Stimulated activated CD4-positive, alpha-beta T cell treated with anti-CD3 and anti-CD28 coated beads, Interleukin-2, amount 100 ng/mL, for 4 hours (primary cell): ENCODE measurements at regions not wholly inside any gene's neighbourhood (a gene's known extent, or its start where the extent isn't known, plus 50 kb on each side); places are given as distances from the start of the nearest gene placed in this dataset.
"Not testable (repeated sequence)": the region's sequence is repeated elsewhere in the genome, so short reads cannot be mapped to it uniquely, and the experiment has no call there.

Experiments used
- DNase-seq: peaks from one replicate; pipeline ENCODE4 v3.0.0-alpha.2; 2020; ENCODE audit warnings: low read depth

DNA sequence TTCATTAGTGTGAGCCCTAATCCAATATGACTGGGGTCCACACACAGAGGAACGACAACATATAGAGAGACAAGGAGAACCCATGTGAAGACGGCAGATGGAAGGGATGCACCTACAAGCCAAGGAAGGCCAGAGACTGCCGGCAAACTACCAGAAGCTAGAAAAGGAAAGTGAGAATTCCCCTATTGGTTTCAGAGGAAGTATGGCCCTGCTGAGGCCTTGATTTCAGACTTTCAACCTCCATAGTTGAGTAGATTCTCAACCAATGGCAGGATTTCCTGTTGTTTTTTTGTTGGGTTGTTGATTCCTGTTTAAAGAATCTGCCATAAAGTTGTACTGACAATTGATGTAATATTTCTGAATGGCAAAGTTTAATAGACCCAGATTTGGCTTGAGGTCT lies 241.5 kb downstream of the SATB2 start:
- DNase-seq: no peak

DNA sequence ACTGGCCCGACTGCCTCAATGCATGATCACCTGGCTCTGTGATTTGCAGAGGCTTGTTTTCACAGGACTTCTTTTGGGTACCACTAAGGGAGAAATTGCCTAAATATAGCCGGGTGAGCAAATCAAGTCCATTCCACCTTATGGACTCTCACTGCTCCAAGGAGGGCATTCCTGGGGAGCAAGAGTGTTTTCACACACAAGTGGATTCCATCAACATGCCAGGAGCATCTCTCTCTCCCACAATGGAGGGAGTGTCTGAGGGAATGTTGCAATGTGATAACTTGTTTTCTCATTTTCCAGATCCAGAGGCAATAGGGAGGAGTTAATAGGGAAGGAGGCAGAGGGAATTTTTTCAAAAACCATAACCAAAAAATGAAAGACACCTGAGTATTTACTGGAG lies 250.7 kb downstream of the SATB2 start:
- DNase-seq: no peak

- no peak for DNase-seq
Measured at GRCh38 chr2:199206536-199206935, 251.2 kb downstream of the SATB2 start.

- DNase-seq: no peak
Measured at GRCh38 chr2:199202964-199203363, 254.8 kb downstream of the SATB2 start.

- no peak for DNase-seq
Measured at GRCh38 chr2:199201539-199201938, 256.2 kb downstream of the SATB2 start.

- DNase-seq: no peak
Measured at GRCh38 chr2:199199797-199200196, 257.9 kb downstream of the SATB2 start.

- DNase-seq: no peak
Measured at GRCh38 chr2:199197448-199197847, 260.3 kb downstream of the SATB2 start.

GRCh38 chr2:199196686-199197085 lies 261.1 kb downstream of the SATB2 start:
- no peak for DNase-seq

DNA sequence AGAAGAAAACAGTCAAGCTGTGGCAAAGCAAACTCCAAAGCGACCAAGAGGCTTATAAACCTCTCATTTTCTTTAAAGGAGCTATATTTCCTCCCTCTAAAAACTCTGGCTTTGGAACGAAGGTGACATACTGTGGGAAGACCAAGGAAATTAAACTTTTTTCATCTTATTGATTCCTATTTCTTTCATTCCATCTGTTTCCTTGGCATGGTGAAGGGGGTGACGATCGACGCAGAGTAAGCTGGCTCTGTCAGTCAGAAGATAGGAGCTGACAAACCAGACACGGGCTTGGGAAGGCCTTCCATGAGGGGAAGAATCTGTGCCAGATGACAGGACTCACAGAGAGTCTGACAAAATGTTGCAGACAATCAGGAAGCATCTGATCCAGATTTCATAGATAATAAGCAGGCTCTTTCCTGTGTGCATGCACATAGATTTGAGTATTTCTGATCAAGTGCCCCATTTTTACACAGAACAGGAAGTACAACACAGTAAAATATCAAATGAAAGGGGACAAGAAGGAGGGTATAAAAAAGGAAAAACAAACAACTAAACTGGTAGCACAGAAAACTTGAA lies 261.7 kb downstream of the SATB2 start:
- DNase-seq: no peak

GRCh38 chr2:199191461-199191860 lies 266.3 kb downstream of the SATB2 start:
- no peak for DNase-seq

DNA sequence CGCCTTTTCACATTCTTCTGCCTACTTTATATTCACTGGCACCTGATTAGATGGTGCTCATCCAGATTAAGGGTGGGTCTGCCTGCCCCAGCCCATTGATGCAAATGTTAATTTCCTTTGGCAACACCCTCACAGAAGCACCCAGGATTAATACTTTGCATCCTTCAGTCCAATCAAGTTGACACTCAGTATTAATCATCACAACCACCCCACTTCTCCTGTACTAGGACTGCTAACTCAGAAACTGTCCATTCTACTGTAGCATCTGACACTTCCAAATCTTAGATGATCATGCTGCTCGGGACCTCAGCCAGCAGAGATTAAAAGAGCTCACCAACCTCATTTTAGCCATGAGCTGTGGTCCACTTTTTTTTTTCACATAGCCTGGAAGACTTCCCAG lies 268.5 kb downstream of the SATB2 start:
- no peak for DNase-seq

- no peak for DNase-seq
Measured at GRCh38 chr2:199186301-199186751, 271.4 kb downstream of the SATB2 start.

DNA sequence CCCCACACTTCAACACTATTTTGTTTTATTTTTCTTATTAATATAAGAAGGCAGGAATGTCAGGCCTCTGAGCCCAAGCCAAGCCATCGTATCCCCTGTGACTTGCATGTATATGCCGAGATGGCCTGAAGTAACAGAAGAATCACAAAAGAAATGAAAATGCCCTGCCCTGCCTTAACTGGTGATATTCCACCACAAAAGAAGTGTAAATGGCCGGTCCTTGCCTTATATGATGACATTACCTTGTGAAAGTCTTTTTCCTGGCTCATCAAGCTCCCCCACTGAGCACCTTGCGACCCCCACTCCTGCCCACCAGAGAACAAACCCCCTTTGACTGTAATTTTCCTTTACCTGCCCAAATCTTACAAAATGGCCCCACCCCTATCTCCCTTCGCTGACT lies 272.6 kb downstream of the SATB2 start:
- DNase-seq: not testable (repeated sequence)

DNA sequence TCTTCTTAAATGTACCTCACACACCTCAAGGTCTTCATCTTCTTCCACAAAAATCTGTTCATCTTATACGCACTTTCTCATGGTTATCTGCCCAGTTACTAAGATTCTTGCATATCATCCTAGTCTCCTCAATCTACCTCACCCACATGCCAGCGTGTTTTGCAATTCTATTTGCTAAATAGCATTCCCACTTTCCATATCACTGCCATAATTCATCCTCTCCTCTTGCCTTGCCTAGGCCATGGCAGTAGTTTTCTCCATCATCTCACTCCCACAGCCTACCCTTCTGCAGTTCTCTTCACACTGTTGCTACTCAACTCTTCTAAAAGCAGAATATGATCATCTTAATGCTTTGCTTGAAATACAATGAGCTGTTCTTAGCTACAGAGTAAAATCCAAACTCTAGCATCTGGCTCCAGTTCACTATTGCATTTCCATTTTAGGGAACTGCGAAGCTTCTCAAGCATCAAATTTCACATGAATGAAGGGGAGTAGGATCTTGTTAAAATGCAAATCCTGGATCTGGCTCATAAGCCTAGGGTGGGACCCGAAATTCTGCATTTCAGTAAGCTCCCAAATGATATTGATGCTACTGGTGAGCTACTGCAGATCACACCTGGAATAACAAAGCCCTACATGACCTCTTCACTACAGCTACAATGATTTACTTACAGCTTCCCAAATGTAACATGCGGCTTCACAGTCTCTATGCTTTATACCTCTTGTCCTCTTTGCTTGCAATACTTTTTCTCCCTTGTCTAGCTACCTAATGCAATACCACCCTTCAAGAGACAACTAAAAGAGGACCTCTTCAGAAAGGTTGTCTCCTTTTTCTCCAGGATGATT lies 293.9 kb downstream of the SATB2 start:
- no peak for DNase-seq

DNA sequence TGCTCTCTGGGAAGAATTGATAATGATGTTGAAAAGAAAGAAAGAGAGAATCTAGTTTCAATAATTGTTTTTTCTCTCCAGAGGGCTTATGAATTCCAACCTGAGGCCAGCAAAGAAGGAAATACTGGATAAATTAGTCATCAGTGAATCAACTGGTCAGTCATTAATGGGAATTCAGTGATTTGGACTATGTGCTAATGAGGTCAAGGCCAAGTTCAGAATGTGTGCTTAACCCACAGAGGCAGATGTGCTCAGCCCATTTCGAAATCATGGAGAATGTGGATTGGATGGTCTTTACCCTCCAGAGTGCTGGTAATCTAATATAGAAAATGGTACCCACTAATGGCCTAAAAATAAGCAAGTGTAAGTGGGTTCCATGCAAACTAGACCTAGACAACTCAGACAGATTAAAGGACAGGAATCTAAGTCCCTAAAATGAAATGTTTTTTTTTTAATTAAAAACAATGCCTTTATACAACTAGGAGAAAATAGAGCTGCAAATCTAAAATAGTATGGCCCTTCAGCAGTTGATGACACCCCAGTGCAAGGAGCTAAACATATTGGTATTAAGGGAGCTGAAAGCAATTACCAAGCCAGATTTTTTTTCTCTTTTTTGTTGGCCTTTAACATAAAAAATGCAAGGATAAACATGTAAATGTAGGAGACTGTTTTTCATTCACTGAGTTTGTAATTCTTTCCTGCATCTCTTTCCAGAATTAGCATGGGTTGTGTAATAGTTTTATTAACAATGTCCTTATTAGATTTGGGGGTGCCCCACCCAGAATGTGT lies 296.9 kb downstream of the SATB2 start:
- no peak for DNase-seq

DNA sequence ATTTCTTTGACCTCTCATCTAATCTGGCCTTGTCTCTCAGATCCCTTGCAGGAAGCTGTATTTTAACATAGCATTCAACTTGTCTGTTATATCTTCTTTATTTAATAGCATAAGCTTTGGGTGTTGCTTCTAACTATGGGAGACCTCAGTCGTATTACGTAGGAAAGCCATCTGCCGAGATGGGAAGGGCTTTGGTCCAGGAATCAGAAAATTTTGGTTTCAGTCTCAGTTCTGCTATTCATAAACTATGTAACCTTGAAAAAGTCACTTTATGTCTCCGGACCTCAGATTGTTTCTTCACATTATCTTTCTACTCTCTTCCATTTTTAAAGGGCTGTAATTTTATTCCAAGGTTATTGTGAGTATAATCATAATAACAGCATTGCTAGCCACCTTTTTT lies 297.7 kb downstream of the SATB2 start:
- DNase-seq: no peak

DNA sequence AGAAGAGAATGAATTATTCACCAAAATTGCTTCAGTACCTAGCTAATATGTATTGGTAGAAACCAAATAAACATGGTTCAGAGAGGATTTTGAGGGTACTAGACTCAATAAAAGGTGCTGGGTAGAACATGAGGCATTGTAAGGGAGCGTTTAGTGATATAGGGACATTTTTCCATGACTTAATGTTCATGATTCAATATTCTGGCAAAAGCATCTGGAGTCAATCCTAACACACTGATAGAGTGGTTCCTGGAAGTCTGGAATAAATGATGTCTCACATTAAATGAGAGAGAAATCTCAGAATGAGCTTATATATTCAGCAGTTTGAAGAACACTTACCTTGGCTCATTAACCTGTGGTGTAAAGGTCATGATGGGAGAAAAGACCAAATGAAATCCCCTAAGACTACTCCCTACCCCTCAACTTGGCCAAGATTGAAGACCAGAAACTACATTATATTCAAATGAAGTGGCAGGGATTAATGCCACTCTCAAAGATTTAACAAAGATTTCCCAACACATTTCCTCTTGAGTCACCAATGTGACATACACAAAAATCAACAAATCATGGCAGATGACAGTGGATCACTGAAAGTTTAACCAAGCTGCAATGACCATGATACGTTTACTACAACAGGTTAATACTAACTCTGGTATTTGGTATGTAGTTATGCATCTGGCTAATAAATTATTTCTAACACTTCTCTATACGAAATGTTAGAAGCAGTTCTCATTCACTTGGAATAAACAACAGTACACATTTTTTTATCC lies 309.5 kb downstream of the SATB2 start:
- DNase-seq: no peak

DNA sequence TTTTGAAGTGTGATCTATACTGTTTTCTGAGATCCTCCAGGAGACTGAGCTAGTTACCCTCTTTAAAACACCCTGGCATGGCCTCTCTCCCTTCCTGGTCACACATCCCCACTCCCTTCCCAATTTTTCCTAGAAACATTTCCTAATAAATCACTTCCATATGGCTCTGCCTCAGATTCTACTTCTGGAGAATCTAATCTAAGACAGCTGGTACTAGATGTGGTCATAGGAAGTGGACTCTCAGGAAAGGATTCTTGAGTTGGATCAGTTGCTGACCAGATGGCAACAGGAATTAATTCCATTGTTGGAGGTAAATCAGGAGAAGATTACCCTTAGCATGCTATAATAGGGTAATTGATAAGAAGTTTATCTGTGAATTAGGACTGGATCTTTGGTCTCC lies 310.5 kb downstream of the SATB2 start:
- DNase-seq: no peak

DNA sequence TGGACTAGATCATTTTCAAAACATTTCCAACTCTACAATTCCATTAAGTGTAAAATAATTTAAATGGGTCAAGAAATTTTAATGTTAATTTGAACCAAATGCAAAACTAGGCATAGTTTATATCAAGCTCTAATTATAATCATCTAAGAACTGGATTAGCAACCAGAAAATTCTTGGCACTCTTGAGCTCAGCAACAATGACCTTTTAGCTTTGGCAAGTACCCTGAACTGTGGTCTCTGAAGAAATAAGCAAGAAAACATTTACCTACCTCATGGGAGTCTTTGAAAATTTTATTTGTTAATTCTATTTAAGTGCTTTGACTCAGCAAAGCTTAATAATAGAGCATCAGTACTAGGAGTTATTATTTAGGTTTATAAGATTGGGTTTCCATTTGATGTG lies 313.2 kb downstream of the SATB2 start:
- no peak for DNase-seq

- no peak for DNase-seq
Measured at GRCh38 chr2:199144036-199144435, 313.7 kb downstream of the SATB2 start.

DNA sequence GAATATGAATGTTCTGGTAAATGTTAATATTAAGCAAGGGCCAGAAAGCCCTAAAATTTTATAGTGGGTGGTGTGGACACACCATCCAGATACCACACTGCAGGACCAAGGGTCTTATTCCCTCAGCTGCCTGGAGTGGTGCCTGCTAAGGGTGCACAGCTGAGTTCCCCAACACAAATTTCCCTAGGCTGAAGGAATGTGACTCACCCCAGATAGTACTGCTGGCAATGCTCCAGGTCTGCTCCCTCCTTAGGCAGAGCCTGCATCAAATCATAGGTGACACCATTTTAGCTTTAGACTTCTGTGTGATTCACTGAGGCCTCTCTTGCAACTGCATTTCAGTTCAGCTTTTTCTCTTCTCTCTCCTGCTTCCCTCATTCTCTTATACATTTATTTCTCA lies 321.1 kb downstream of the SATB2 start:
- DNase-seq: no peak

- no peak for DNase-seq
Measured at GRCh38 chr2:199136242-199136641, 321.5 kb downstream of the SATB2 start.
